ENCODE measurements at regions not wholly inside any gene's neighbourhood (a gene's known extent, or its start where the extent isn't known, plus 50 kb on each side); places are given as distances from the start of the nearest gene placed in this dataset.

GRCh38 chr17:31741371-31741770 lies 117.7 kb downstream of the COPRS start:
- Histone ChIP-seq H3K36me3 (ENCODE audit: insufficient read depth, low read length) (no peaks in the 10 kb centered on the region), H3K9me3 (ENCODE audit: low read length) (no peaks in the 10 kb centered on the region), H3K4me3 (ENCODE audit: low read depth, low read length, poor library complexity, severe bottlenecking) (no peak overlapping the region), H3K79me2 (ENCODE audit: insufficient read depth, low read depth, low read length) (no peaks in the 10 kb centered on the region), H4K20me1 (ENCODE audit: insufficient read depth, low read length) (no peaks in the 10 kb centered on the region), H3K4me2 (ENCODE audit: low read length) (no peak overlapping the region), H3K4me1 (ENCODE audit: insufficient read depth, low read length, poor library complexity, severe bottlenecking) (no peaks in the 10 kb centered on the region), H3K9me2 (ENCODE audit: insufficient read depth, low read length) (no peaks in the 10 kb centered on the region), H3K27ac (ENCODE audit: low read depth, low read length, poor library complexity, severe bottlenecking) (no peak overlapping the region), H2AFZ (ENCODE audit: low read length) (no peak overlapping the region)
- TF ChIP-seq CTCF (conservative IDR thresholded peaks at IDR 0.05; ENCODE audit: low read length) (no peak), EZH2phosphoT487 (IDR thresholded peaks at IDR 0.05; ENCODE audit: borderline replicate concordance, low read depth, low read length) (no peak)
- no peak for DNase-seq (ENCODE audit: low spot score)
- intact Hi-C loops (cut with micrococcal nuclease; ENCODE audit: unreplicated experiment), result no loop called here
- POLR2A ChIA-PET, result no interaction called here
- CTCF ChIA-PET (ENCODE audit: unreplicated experiment), result no interaction called here
- BruUV-seq (replicated peaks), result no TSS peak

GRCh38 chr17:31740611-31741082 lies 118.4 kb downstream of the COPRS start:
- BruUV-seq (replicated peaks), result no TSS peak
- CTCF ChIA-PET (ENCODE audit: unreplicated experiment), result no interaction called here

More at GRCh38 chr17:31740611-31741082, 118.4 kb downstream of the COPRS start:
- Histone ChIP-seq H3K4me3 (ENCODE audit: low read depth, low read length, poor library complexity, severe bottlenecking) (no peak overlapping the region), H3K4me1 (ENCODE audit: insufficient read depth, low read length, poor library complexity, severe bottlenecking) (no peaks in the 10 kb centered on the region), H4K20me1 (ENCODE audit: insufficient read depth, low read length) (no peaks in the 10 kb centered on the region), H3K9me3 (ENCODE audit: low read length) (no peaks in the 10 kb centered on the region), H3K79me2 (ENCODE audit: insufficient read depth, low read depth, low read length) (no peaks in the 10 kb centered on the region), H3K27ac (ENCODE audit: low read depth, low read length, poor library complexity, severe bottlenecking) (no peak overlapping the region), H3K36me3 (ENCODE audit: insufficient read depth, low read length) (no peaks in the 10 kb centered on the region), H3K9me2 (ENCODE audit: insufficient read depth, low read length) (no peaks in the 10 kb centered on the region), H3K4me2 (ENCODE audit: low read length) (no peak overlapping the region), H2AFZ (ENCODE audit: low read length) (no peak overlapping the region)
- POLR2A ChIA-PET, result no interaction called here
- intact Hi-C loops (cut with micrococcal nuclease; ENCODE audit: unreplicated experiment), result no loop called here
- no peak for DNase-seq (ENCODE audit: low spot score)
- no peak for TF ChIP-seq CTCF (conservative IDR thresholded peaks at IDR 0.05; ENCODE audit: low read length)
- TF ChIP-seq EZH2phosphoT487 (IDR thresholded peaks at IDR 0.05; ENCODE audit: borderline replicate concordance, low read depth, low read length), result no peak
